Stimulated activated naive CD8-positive, alpha-beta T cell treated with anti-CD3 and anti-CD28 coated beads, Interleukin-15, Interleukin-2, amounts not matched to agents 100 ng/mL and 50 ng/mL, for 24 hours (primary cell): ENCODE measurements at regions not wholly inside any gene's neighbourhood (a gene's known extent, or its start where the extent isn't known, plus 50 kb on each side); places are given as distances from the start of the nearest gene placed in this dataset.
"Not testable (repeated sequence)": the region's sequence is repeated elsewhere in the genome, so short reads cannot be mapped to it uniquely, and the experiment has no call there.

Experiments used
- H3K27ac Mint-ChIP-seq: one replicate; pipeline ENCODE4 v1.8.0; 2021; ENCODE audit warnings: mild to moderate bottlenecking, mixed read lengths
- H3K27me3 Mint-ChIP-seq: one replicate; pipeline ENCODE4 v1.8.0; 2021; ENCODE audit warnings: mixed read lengths
- H3K36me3 Mint-ChIP-seq: one replicate; pipeline ENCODE4 v1.8.0; 2021; ENCODE audit warnings: low read depth, mixed read lengths
- H3K4me1 Mint-ChIP-seq: one replicate; pipeline ENCODE4 v1.8.0; 2021; ENCODE audit warnings: low read depth, mixed read lengths
- H3K4me3 Mint-ChIP-seq: one replicate; pipeline ENCODE4 v1.8.0; 2021; ENCODE audit warnings: mild to moderate bottlenecking, mixed read lengths
- H3K9me3 Mint-ChIP-seq: one replicate; pipeline ENCODE4 v1.8.0; 2021; ENCODE audit warnings: mixed read lengths

GRCh38 chr14:105888151-105888550 lies 361.8 kb downstream of the TMEM121 start:
- no peak overlapping the region for H3K4me3 Mint-ChIP-seq
- peaks cover 7% of the 10 kb centered on the region for H3K4me1 Mint-ChIP-seq
- no peak overlapping the region for H3K27ac Mint-ChIP-seq
- H3K27me3 Mint-ChIP-seq: no peaks in the 10 kb centered on the region
- H3K9me3 Mint-ChIP-seq: no peaks in the 10 kb centered on the region
- no peaks in the 10 kb centered on the region for H3K36me3 Mint-ChIP-seq

GRCh38 chr14:105888784-105889665 lies 362.6 kb downstream of the TMEM121 start:
- no peak overlapping the region for H3K27ac Mint-ChIP-seq

GRCh38 chr14:105889666-105890473 lies 363.5 kb downstream of the TMEM121 start:
- Mint-ChIP-seq H3K4me3 (no peak overlapping the region), H3K9me3 (no peaks in the 10 kb centered on the region), H3K36me3 (no peaks in the 10 kb centered on the region), H3K27ac (no peak overlapping the region), H3K27me3 (no peaks in the 10 kb centered on the region), H3K4me1 (peaks cover 7% of the 10 kb centered on the region)

More at GRCh38 chr14:105888784-105889665, 362.6 kb downstream of the TMEM121 start:
- H3K27me3 Mint-ChIP-seq: no peaks in the 10 kb centered on the region
- H3K9me3 Mint-ChIP-seq: no peaks in the 10 kb centered on the region
- no peak overlapping the region for H3K4me3 Mint-ChIP-seq
- no peaks in the 10 kb centered on the region for H3K36me3 Mint-ChIP-seq
- peaks cover 7% of the 10 kb centered on the region for H3K4me1 Mint-ChIP-seq

GRCh38 chr14:105890474-105891220 lies 364.3 kb downstream of the TMEM121 start:
- Mint-ChIP-seq H3K27ac (no peak overlapping the region), H3K9me3 (no peaks in the 10 kb centered on the region), H3K4me3 (no peak overlapping the region), H3K27me3 (no peaks in the 10 kb centered on the region), H3K36me3 (no peaks in the 10 kb centered on the region), H3K4me1 (peaks cover 7% of the 10 kb centered on the region)

- Mint-ChIP-seq H3K27ac (no peak overlapping the region), H3K4me3 (no peak overlapping the region), H3K36me3 (no peaks in the 10 kb centered on the region), H3K9me3 (no peaks in the 10 kb centered on the region), H3K27me3 (no peaks in the 10 kb centered on the region), H3K4me1 (peaks cover 7% of the 10 kb centered on the region)
These were observed 364.8 kb downstream of the TMEM121 start for GRCh38 chr14:105891221-105891602.

- no peak overlapping the region for H3K4me3 Mint-ChIP-seq
- no peaks in the 10 kb centered on the region for H3K36me3 Mint-ChIP-seq
- H3K27ac Mint-ChIP-seq: no peak overlapping the region
- no peaks in the 10 kb centered on the region for H3K9me3 Mint-ChIP-seq
- peaks cover 13% of the 10 kb centered on the region for H3K4me1 Mint-ChIP-seq
- no peaks in the 10 kb centered on the region for H3K27me3 Mint-ChIP-seq
These were observed 365.5 kb downstream of the TMEM121 start for GRCh38 chr14:105891631-105892452.

- H3K27ac Mint-ChIP-seq, H3K4me3 Mint-ChIP-seq, H3K27me3 Mint-ChIP-seq, H3K9me3 Mint-ChIP-seq, H3K36me3 Mint-ChIP-seq: not testable (repeated sequence)
- peaks cover 14% of the 10 kb centered on the region for H3K4me1 Mint-ChIP-seq
These were observed 366.4 kb downstream of the TMEM121 start for GRCh38 chr14:105892453-105893441.

GRCh38 chr14:105893686-105894085 lies 367.3 kb downstream of the TMEM121 start:
- not testable (repeated sequence) for H3K27me3 Mint-ChIP-seq, H3K4me3 Mint-ChIP-seq, H3K36me3 Mint-ChIP-seq, H3K9me3 Mint-ChIP-seq, H3K27ac Mint-ChIP-seq
- peaks cover 14% of the 10 kb centered on the region for H3K4me1 Mint-ChIP-seq

GRCh38 chr14:105894125-105894977 lies 368.0 kb downstream of the TMEM121 start:
- no peak overlapping the region for H3K27ac Mint-ChIP-seq
- no peaks in the 10 kb centered on the region for H3K27me3 Mint-ChIP-seq
- H3K4me1 Mint-ChIP-seq: peaks cover 13% of the 10 kb centered on the region
- no peaks in the 10 kb centered on the region for H3K36me3 Mint-ChIP-seq
- no peak overlapping the region for H3K4me3 Mint-ChIP-seq
- no peaks in the 10 kb centered on the region for H3K9me3 Mint-ChIP-seq

GRCh38 chr14:105894978-105895881 lies 368.8 kb downstream of the TMEM121 start:
- no peaks in the 10 kb centered on the region for H3K9me3 Mint-ChIP-seq
- no peaks in the 10 kb centered on the region for H3K36me3 Mint-ChIP-seq
- H3K4me3 Mint-ChIP-seq: no peak overlapping the region
- H3K4me1 Mint-ChIP-seq: peaks cover 7% of the 10 kb centered on the region
- H3K27ac Mint-ChIP-seq: no peak overlapping the region
- no peaks in the 10 kb centered on the region for H3K27me3 Mint-ChIP-seq

GRCh38 chr14:105896206-105896605 lies 369.8 kb downstream of the TMEM121 start:
- H3K4me3 Mint-ChIP-seq, H3K9me3 Mint-ChIP-seq, H3K27me3 Mint-ChIP-seq, H3K4me1 Mint-ChIP-seq, H3K36me3 Mint-ChIP-seq, H3K27ac Mint-ChIP-seq: not testable (repeated sequence)
